Neural progenitor cell (in vitro differentiated cells): ENCODE measurements at regions not wholly inside any gene's neighbourhood (a gene's known extent, or its start where the extent isn't known, plus 50 kb on each side); places are given as distances from the start of the nearest gene placed in this dataset.
"Not testable (repeated sequence)": the region's sequence is repeated elsewhere in the genome, so short reads cannot be mapped to it uniquely, and the experiment has no call there.

Source experiments
- DNase-seq: peaks from one replicate; pipeline ENCODE4 v3.0.0-alpha.2; 2016; ENCODE audit warnings: low spot score
- H2AFZ ChIP-seq: fragments of 200-600 bp; sonication (generic); replicated peaks from 2 replicates; pipeline ENCODE4 v1.6.1; 2016; ENCODE audit warnings: antibody characterized with exemption
- H3F3A ChIP-seq: fragments of 200-600 bp; sonication (generic); 2 replicates; pipeline ENCODE4 v1.6.1; 2016; ENCODE audit warnings: antibody characterized with exemption, low read depth
- H3K27ac ChIP-seq: fragments of 200-600 bp; sonication (generic); 2 replicates; pipeline ENCODE4 v1.5.1; 2016; ENCODE audit warnings: mild to moderate bottlenecking
- H3K27me3 ChIP-seq: fragments of 200-600 bp; sonication (generic); 2 replicates; pipeline ENCODE4 v1.6.1; 2016; ENCODE audit warnings: mild to moderate bottlenecking, moderate library complexity
- H3K36me3 ChIP-seq: fragments of 200-600 bp; sonication (generic); 2 replicates; pipeline ENCODE4 v1.5.1; 2016
- H3K4me1 ChIP-seq: fragments of 200-600 bp; sonication (generic); 2 replicates; pipeline ENCODE4 v1.6.1; 2016; ENCODE audit warnings: mixed run types
- H3K4me2 ChIP-seq: fragments of 200-600 bp; sonication (generic); 2 replicates; pipeline ENCODE4 v1.6.1; 2016
- H3K4me3 ChIP-seq: fragments of 200-600 bp; sonication (generic); 2 replicates; pipeline ENCODE4 v1.5.1; 2016
- H3K79me2 ChIP-seq: fragments of 200-600 bp; sonication (generic); 2 replicates; pipeline ENCODE4 v1.6.1; 2016; ENCODE audit warnings: low read depth
- H3K9ac ChIP-seq: fragments of 200-600 bp; sonication (generic); 2 replicates; pipeline ENCODE4 v1.6.1; 2016
- H3K9me3 ChIP-seq: fragments of 200-600 bp; sonication (generic); 2 replicates; pipeline ENCODE4 v1.5.1; 2016; ENCODE audit warnings: low read depth
- H4K20me1 ChIP-seq: fragments of 200-600 bp; sonication (generic); 2 replicates; pipeline ENCODE4 v1.6.1; 2016; ENCODE audit warnings: low read depth
- H3K27ac Mint-ChIP-seq: 3 replicates; pipeline ENCODE4 v1.8.0; 2021; ENCODE audit warnings: mixed read lengths
- H3K27me3 Mint-ChIP-seq: 2 replicates; pipeline ENCODE4 v1.8.0; 2022; ENCODE audit warnings: low read depth, mild to moderate bottlenecking, inconsistent platforms, moderate library complexity, mixed read lengths; ENCODE audit not compliant: insufficient read depth
- H3K36me3 Mint-ChIP-seq: 3 replicates; pipeline ENCODE4 v1.8.0; 2021; ENCODE audit warnings: mixed read lengths
- H3K4me1 Mint-ChIP-seq: 3 replicates; pipeline ENCODE4 v1.8.0; 2021; ENCODE audit warnings: mixed read lengths
- H3K4me3 Mint-ChIP-seq: 3 replicates; pipeline ENCODE4 v1.8.0; 2021; ENCODE audit warnings: mild to moderate bottlenecking, moderate library complexity, mixed read lengths
- H3K9me3 Mint-ChIP-seq: 3 replicates; pipeline ENCODE4 v1.8.0; 2020; ENCODE audit warnings: mixed read lengths
- EZH2 ChIP-seq: fragments of 200-600 bp; sonication (generic); IDR thresholded peaks from 2 replicates; pipeline ENCODE4 v1.6.1; 2017; ENCODE audit warnings: antibody characterized with exemption, mild to moderate bottlenecking, moderate library complexity
- EZH2phosphoT487 ChIP-seq: fragments of 200-600 bp; sonication (generic); IDR thresholded peaks from 2 replicates; pipeline ENCODE4 v1.6.1; 2017; ENCODE audit warnings: antibody characterized with exemption
- TF ChIP-seq, protein P1 (sequence below): fragments of 200-600 bp; sonication (generic); IDR thresholded peaks from 2 replicates; pipeline ENCODE4 v1.5.1; 2017; ENCODE audit warnings: antibody characterized with exemption, mild to moderate bottlenecking

DNA sequence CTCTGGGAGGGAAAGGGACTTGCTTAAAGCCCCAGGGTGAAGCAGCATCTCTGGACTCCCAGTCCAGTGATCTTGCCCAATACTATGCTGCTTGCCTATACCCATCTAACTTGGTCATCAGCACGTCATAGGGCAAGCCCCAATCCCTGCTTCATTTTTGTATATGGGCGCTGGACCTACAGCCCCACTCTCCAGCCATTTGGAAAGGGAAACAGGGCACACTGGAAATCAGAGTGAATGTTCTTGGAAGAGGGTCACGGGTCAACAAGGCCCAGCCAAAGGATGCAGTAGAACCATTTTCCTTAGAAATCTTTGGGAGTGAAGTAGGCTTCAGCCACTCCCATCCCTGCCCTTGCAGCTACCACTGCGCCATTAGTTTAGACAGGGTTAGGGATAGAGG lies 162.5 kb downstream of the GOLGA6L4 start:
- not testable (repeated sequence) for H3K9me3 ChIP-seq, H2AFZ ChIP-seq, H3K36me3 Mint-ChIP-seq, H3K9me3 Mint-ChIP-seq, H3K4me2 ChIP-seq, H3K4me1 ChIP-seq, H3K27ac Mint-ChIP-seq, H3K4me3 Mint-ChIP-seq, DNase-seq, H3K27me3 ChIP-seq, H3K4me3 ChIP-seq, H3F3A ChIP-seq, H3K9ac ChIP-seq, H3K36me3 ChIP-seq, H4K20me1 ChIP-seq, H3K79me2 ChIP-seq, H3K27me3 Mint-ChIP-seq, H3K27ac ChIP-seq, H3K4me1 Mint-ChIP-seq

DNA sequence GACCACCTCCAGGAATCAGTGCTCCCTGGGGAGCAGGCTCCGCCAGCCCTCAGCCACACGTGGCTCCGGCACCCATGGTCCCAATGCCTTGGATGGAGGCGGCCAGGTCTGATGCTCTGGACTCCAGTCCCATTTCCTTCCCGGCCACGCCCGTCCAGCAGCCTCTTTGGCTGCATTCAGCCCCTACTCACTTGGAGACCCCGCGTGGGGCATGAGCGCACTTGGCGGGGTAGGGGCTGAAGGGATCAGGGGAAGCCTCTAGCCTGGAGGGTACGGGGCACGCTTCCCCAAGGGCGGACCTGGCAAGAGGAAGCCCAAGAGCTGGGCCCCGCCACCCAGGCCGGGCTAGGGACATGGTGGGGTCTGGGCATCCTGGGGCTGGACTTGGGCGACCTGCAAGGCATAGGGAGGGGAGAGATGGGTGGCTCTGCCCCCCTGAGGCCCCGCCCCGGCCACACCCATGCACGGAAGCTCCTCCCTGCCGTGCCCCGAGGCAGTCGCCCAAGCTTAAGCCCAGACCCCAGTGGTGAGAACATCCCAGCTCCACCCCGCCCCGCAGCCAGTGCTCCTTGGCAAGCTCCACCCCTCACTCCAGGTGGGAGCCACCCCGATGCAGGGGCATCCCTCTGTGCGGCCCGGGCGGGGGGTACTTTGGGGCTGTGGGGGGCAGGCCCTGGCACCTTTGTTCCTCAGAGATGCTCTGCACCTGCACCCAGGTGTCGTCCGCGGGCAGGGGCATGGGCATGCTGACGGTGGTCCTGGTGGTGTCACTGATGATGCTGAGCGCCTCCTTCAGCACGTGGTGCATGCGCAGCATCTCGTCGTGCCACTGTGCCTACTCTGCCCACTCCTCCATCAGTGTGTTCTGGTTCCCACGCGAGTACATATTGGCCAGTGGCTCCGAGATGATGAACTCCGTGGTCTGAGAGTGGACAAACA lies 163.5 kb downstream of the GOLGA6L4 start:
- no peak for DNase-seq
- no peaks in the 10 kb centered on the region for H3K9me3 ChIP-seq
- no peaks in the 10 kb centered on the region for H3F3A ChIP-seq
- Mint-ChIP-seq H3K27ac (no peak overlapping the region), H3K9me3 (peaks cover 4% of the 10 kb centered on the region), H3K4me3 (no peak overlapping the region), H3K27me3 (peaks cover 9% of the 10 kb centered on the region), H3K4me1 (no peaks in the 10 kb centered on the region), H3K36me3 (peaks cover 3% of the 10 kb centered on the region)
- H4K20me1 ChIP-seq = no peaks in the 10 kb centered on the region
- no peak overlapping the region for H3K9ac ChIP-seq
- H3K4me3 ChIP-seq = no peak overlapping the region
- H3K79me2 ChIP-seq = no peaks in the 10 kb centered on the region
- H2AFZ ChIP-seq = no peak overlapping the region
- TF ChIP-seq, protein P1, sequence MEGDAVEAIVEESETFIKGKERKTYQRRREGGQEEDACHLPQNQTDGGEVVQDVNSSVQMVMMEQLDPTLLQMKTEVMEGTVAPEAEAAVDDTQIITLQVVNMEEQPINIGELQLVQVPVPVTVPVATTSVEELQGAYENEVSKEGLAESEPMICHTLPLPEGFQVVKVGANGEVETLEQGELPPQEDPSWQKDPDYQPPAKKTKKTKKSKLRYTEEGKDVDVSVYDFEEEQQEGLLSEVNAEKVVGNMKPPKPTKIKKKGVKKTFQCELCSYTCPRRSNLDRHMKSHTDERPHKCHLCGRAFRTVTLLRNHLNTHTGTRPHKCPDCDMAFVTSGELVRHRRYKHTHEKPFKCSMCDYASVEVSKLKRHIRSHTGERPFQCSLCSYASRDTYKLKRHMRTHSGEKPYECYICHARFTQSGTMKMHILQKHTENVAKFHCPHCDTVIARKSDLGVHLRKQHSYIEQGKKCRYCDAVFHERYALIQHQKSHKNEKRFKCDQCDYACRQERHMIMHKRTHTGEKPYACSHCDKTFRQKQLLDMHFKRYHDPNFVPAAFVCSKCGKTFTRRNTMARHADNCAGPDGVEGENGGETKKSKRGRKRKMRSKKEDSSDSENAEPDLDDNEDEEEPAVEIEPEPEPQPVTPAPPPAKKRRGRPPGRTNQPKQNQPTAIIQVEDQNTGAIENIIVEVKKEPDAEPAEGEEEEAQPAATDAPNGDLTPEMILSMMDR = no peak
- TF ChIP-seq EZH2phosphoT487 = no peak
- TF ChIP-seq EZH2 = no peak
- H3K27me3 ChIP-seq = no peaks in the 10 kb centered on the region
- no peak overlapping the region for H3K4me2 ChIP-seq
- H3K27ac ChIP-seq = no peak overlapping the region
- H3K4me1 ChIP-seq = no peaks in the 10 kb centered on the region
- no peaks in the 10 kb centered on the region for H3K36me3 ChIP-seq

DNA sequence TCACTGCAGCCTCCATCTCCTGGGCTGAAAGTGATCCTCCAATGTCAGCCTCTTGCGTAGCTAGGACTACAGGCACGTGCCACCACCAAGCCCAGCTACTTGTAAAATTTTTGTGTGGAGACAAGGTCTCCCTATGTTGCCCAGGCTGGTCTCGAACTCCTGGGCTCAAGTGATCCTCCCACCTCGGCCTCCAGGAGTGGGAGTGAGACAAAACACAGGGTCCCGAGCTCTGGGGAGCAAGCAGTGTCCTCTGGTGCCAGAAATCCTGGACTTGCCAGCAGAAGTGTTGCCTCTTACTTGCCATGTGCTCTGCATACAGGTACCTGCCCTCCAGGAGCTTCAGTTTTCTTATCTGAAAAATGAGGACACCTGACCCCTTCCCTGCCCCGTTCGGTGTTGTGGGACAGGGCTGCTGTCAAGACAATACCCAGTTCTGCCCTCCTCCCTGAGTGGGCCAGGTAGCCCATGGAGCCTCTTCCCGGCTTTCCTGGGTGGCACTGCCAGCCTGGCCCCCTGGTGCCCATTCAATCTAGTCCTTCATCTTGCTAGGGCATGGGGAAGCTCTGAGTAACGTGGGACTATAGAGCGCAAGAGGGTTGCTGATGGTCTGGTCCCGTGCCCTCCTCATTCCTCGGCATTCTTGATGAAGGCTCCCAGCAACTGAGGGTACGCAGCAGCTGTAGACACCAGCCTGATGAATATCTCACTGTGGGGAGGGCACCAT lies 164.6 kb downstream of the GOLGA6L4 start:
- Histone ChIP-seq H3K9me3 (no peaks in the 10 kb centered on the region), H3K27me3 (no peaks in the 10 kb centered on the region), H3K4me2 (no peak overlapping the region), H3K9ac (no peak overlapping the region), H2AFZ (no peak overlapping the region), H3K4me1 (no peaks in the 10 kb centered on the region), H3K27ac (no peak overlapping the region), H3K79me2 (no peaks in the 10 kb centered on the region), H3K4me3 (no peak overlapping the region), H3K36me3 (no peaks in the 10 kb centered on the region), H3F3A (no peaks in the 10 kb centered on the region), H4K20me1 (no peaks in the 10 kb centered on the region)
- H3K9me3 Mint-ChIP-seq = peaks cover 4% of the 10 kb centered on the region
- peaks cover 3% of the 10 kb centered on the region for H3K36me3 Mint-ChIP-seq
- DNase-seq = no peak
- H3K27me3 Mint-ChIP-seq = peaks cover 9% of the 10 kb centered on the region
- TF ChIP-seq EZH2phosphoT487 = no peak
- TF ChIP-seq, protein P1 = no peak
- TF ChIP-seq EZH2 = no peak
- no peaks in the 10 kb centered on the region for H3K4me1 Mint-ChIP-seq
- H3K27ac Mint-ChIP-seq = no peak overlapping the region
- H3K4me3 Mint-ChIP-seq = no peak overlapping the region

DNA sequence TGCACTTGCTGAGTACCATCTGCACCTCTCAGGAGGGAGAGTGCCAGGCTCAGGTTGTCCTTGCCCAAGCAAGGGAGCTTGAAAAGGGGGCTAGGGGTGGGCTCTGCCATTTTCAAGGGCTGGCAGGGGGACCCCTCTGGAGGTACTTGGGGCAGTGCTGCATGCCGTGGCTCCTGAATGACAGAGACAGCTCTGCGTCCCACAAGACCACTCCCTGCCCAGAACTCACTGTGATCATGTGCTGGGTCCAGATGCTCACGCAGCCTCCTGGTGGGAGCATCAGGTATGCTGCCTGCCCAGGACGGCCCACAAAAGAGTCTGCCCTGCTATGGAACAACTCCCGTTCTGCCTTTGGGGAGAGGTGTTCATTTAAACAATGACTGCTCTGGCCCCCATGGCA lies 165.2 kb downstream of the GOLGA6L4 start:
- no peaks in the 10 kb centered on the region for H3K4me1 ChIP-seq
- no peaks in the 10 kb centered on the region for H3F3A ChIP-seq
- H4K20me1 ChIP-seq = no peaks in the 10 kb centered on the region
- H3K9ac ChIP-seq = no peak overlapping the region
- no peak overlapping the region for H3K4me2 ChIP-seq
- no peak overlapping the region for H3K4me3 ChIP-seq
- Mint-ChIP-seq H3K36me3 (peaks cover 3% of the 10 kb centered on the region), H3K27ac (no peak overlapping the region), H3K4me1 (no peaks in the 10 kb centered on the region), H3K27me3 (peaks cover 9% of the 10 kb centered on the region), H3K9me3 (peaks cover 4% of the 10 kb centered on the region), H3K4me3 (no peak overlapping the region)
- no peaks in the 10 kb centered on the region for H3K79me2 ChIP-seq
- H3K36me3 ChIP-seq = no peaks in the 10 kb centered on the region
- no peaks in the 10 kb centered on the region for H3K27me3 ChIP-seq
- TF ChIP-seq EZH2phosphoT487 (no peak), EZH2 (no peak)
- TF ChIP-seq, protein P1 = no peak
- no peak overlapping the region for H2AFZ ChIP-seq
- DNase-seq = no peak
- H3K9me3 ChIP-seq = no peaks in the 10 kb centered on the region
- no peak overlapping the region for H3K27ac ChIP-seq

DNA sequence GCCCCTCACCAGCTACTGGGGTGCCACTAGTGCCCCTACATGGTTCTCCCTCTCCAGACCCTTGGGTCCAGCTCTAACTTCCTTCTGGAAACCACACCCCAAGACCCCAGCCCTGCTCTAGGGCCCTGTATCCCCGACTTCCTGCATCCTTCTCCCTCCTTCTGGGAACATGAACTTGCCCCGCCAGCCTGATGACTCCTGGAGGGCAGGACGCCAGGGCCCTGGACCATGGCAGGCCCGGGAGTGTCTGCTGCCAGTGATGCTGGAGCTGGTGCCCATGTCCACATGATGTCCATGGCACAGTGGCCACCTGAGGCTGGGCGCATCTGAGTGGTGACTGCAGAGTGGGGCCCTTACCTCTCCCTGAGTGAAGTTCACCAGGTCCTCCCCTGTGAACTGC lies 165.9 kb downstream of the GOLGA6L4 start:
- H3K4me1 ChIP-seq, H3K4me3 Mint-ChIP-seq, H3K27ac Mint-ChIP-seq, H3K4me1 Mint-ChIP-seq, H3K27me3 Mint-ChIP-seq, H3K27ac ChIP-seq, H3K9me3 Mint-ChIP-seq, H3F3A ChIP-seq, H3K4me2 ChIP-seq, H3K36me3 Mint-ChIP-seq, DNase-seq, H3K9ac ChIP-seq, H3K27me3 ChIP-seq, H3K79me2 ChIP-seq, H4K20me1 ChIP-seq, H2AFZ ChIP-seq, H3K36me3 ChIP-seq, H3K9me3 ChIP-seq, H3K4me3 ChIP-seq: not testable (repeated sequence)
